ENCODE measurements at regions not wholly inside any gene's neighbourhood (a gene's known extent, or its start where the extent isn't known, plus 50 kb on each side); places are given as distances from the start of the nearest gene placed in this dataset.

- TF ChIP-seq POLR2A (IDR thresholded peaks at IDR 0.05; ENCODE audit: low read depth, low read length) (no peak), POLR2AphosphoS5 (IDR thresholded peaks at IDR 0.05; ENCODE audit: low read depth, low read length) (no peak), TAF1 (IDR thresholded peaks at IDR 0.05; ENCODE audit: borderline replicate concordance, low read depth, low read length) (no peak)
Measured at GRCh38 chr11:127061947-127062346, 61.4 kb upstream of the KIRREL3 start.
